ENCODE measurements at regions not wholly inside any gene's neighbourhood (a gene's known extent, or its start where the extent isn't known, plus 50 kb on each side); places are given as distances from the start of the nearest gene placed in this dataset.

- H3K79me2 ChIP-seq (ENCODE audit: control insufficient read depth, insufficient read depth, low read length, poor library complexity), result no peaks in the 10 kb centered on the region
- H3K9ac ChIP-seq (ENCODE audit: low read length), result no peak overlapping the region
- H2AFZ ChIP-seq (ENCODE audit: insufficient read depth, low read length, poor library complexity), result no peak overlapping the region
- H3K4me1 ChIP-seq (ENCODE audit: control insufficient read depth in 1 of 2, insufficient read depth in 2 of 2, low read length in 2 of 2), result no peaks in the 10 kb centered on the region
- no peak overlapping the region for H2AK5ac ChIP-seq (ENCODE audit: low read length)
- no peak overlapping the region for H4K91ac ChIP-seq (ENCODE audit: low read depth, low read length)
- H2BK12ac ChIP-seq (ENCODE audit: low read length), result no peak overlapping the region
- H4K12ac ChIP-seq (ENCODE audit: low read depth, low read length), result no peak overlapping the region
- H2BK5ac ChIP-seq (ENCODE audit: low read depth, low read length, poor library complexity), result no peak overlapping the region
- no peak overlapping the region for H3K14ac ChIP-seq (ENCODE audit: low read length)
- H3K27me3 ChIP-seq (ENCODE audit: insufficient read depth, low read length), result no peaks in the 10 kb centered on the region
- no peak overlapping the region for H4K8ac ChIP-seq (ENCODE audit: low read depth, low read length)
- no peak overlapping the region for H3K18ac ChIP-seq (ENCODE audit: low read length)
- H3K9me3 ChIP-seq (ENCODE audit: insufficient read depth, low read depth, low read length), result no peaks in the 10 kb centered on the region
- no peak for DNase-seq
- H3K23ac ChIP-seq (ENCODE audit: low read length), result no peak overlapping the region
- WGBS (ENCODE audit: extremely low coverage, insufficient coverage, insufficient read length), result no CpG with 5 or more reads among the region's 1 CpG
- no peak overlapping the region for H3K4me2 ChIP-seq (ENCODE audit: low read length)
- no peaks in the 10 kb centered on the region for H3K36me3 ChIP-seq (ENCODE audit: control insufficient read depth in 1 of 2, insufficient read depth in 2 of 2, low read length in 2 of 2)
- no peak overlapping the region for H3K4ac ChIP-seq (ENCODE audit: low read depth, low read length)
- no peak overlapping the region for H3K27ac ChIP-seq (ENCODE audit: low read depth, low read length)
- H3K79me1 ChIP-seq (ENCODE audit: low read length), result no peaks in the 10 kb centered on the region
- H3K4me3 ChIP-seq (ENCODE audit: low read depth, low read length), result no peak overlapping the region
- H2BK120ac ChIP-seq (ENCODE audit: insufficient read depth, low read length, poor library complexity), result no peak overlapping the region
Observed at GRCh38 chr12:118589162-118589561, 212.8 kb downstream of the SUDS3 start.

DNA sequence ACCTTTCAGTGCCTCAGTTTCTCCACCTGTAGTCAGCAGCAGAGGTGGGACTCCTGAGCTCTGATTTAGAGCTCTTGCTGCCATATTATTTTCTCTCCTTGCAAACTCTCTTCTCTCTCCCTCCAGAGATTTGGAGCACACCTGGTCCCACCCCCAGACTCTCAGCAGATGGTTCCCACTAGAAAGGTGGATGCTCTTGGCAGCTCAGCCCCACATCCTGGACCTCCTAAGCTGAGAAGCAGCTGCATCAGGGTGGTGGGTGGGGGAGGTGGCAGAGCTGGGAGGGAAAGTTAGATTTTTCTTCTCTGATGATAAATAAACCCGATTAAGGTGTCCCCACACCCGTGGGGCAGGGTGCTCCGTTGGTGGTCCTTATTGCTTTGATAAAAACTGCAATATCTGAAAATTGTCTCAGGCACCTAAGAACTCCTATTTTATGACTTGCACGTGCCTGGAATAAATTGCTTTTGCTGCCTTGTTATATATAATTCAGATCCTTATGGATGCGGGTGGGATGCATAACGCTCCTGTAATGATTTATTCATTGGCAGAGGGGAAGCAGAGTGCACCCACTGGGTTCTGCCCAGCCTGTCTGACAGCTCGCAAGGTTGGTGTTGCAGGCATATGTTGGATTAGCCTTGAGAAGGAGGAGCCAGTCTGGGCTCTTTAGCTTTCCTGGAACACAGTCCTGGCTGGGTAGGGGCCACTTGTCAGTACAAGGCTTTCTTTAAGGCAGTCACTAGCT, 214.2 kb downstream of the SUDS3 start:
- H2AFZ ChIP-seq (ENCODE audit: insufficient read depth, low read length, poor library complexity), result no peak overlapping the region
- no peak overlapping the region for H4K12ac ChIP-seq (ENCODE audit: low read depth, low read length)
- no peaks in the 10 kb centered on the region for H3K9me3 ChIP-seq (ENCODE audit: insufficient read depth, low read depth, low read length)
- H3K14ac ChIP-seq (ENCODE audit: low read length), result no peak overlapping the region
- H4K91ac ChIP-seq (ENCODE audit: low read depth, low read length), result no peak overlapping the region
- no peak overlapping the region for H3K27ac ChIP-seq (ENCODE audit: low read depth, low read length)
- H3K4me1 ChIP-seq (ENCODE audit: control insufficient read depth in 1 of 2, insufficient read depth in 2 of 2, low read length in 2 of 2), result no peaks in the 10 kb centered on the region
- no peak overlapping the region for H3K18ac ChIP-seq (ENCODE audit: low read length)
- H2BK12ac ChIP-seq (ENCODE audit: low read length), result no peak overlapping the region
- no peak for DNase-seq
- no peak overlapping the region for H2BK5ac ChIP-seq (ENCODE audit: low read depth, low read length, poor library complexity)
- no peaks in the 10 kb centered on the region for H3K27me3 ChIP-seq (ENCODE audit: insufficient read depth, low read length)
- H3K4me3 ChIP-seq (ENCODE audit: low read depth, low read length), result no peak overlapping the region
- H2BK120ac ChIP-seq (ENCODE audit: insufficient read depth, low read length, poor library complexity), result no peak overlapping the region
- no peak overlapping the region for H3K4ac ChIP-seq (ENCODE audit: low read depth, low read length)
- no CpG with 5 or more reads among the region's 7 CpGs for WGBS (ENCODE audit: extremely low coverage, insufficient coverage, insufficient read length)
- no peak overlapping the region for H3K23ac ChIP-seq (ENCODE audit: low read length)
- H2AK5ac ChIP-seq (ENCODE audit: low read length), result no peak overlapping the region
- no peak overlapping the region for H4K8ac ChIP-seq (ENCODE audit: low read depth, low read length)
- no peak overlapping the region for H3K9ac ChIP-seq (ENCODE audit: low read length)
- no peaks in the 10 kb centered on the region for H3K36me3 ChIP-seq (ENCODE audit: control insufficient read depth in 1 of 2, insufficient read depth in 2 of 2, low read length in 2 of 2)
- H3K79me1 ChIP-seq (ENCODE audit: low read length), result no peaks in the 10 kb centered on the region
- H3K79me2 ChIP-seq (ENCODE audit: control insufficient read depth, insufficient read depth, low read length, poor library complexity), result no peaks in the 10 kb centered on the region
- no peak overlapping the region for H3K4me2 ChIP-seq (ENCODE audit: low read length)

GRCh38 chr12:118603610-118604361, 227.4 kb downstream of the SUDS3 start:
- no CpG with 5 or more reads among the region's 3 CpGs for WGBS (ENCODE audit: extremely low coverage, insufficient coverage, insufficient read length)
- Histone ChIP-seq H3K4ac (ENCODE audit: low read depth, low read length) (no peak overlapping the region), H3K4me3 (ENCODE audit: low read depth, low read length) (no peak overlapping the region), H3K4me1 (ENCODE audit: control insufficient read depth in 1 of 2, insufficient read depth in 2 of 2, low read length in 2 of 2) (no peaks in the 10 kb centered on the region), H3K36me3 (ENCODE audit: control insufficient read depth in 1 of 2, insufficient read depth in 2 of 2, low read length in 2 of 2) (no peaks in the 10 kb centered on the region), H3K9ac (ENCODE audit: low read length) (no peak overlapping the region), H4K12ac (ENCODE audit: low read depth, low read length) (no peak overlapping the region), H3K9me3 (ENCODE audit: insufficient read depth, low read depth, low read length) (no peaks in the 10 kb centered on the region), H3K27me3 (ENCODE audit: insufficient read depth, low read length) (no peaks in the 10 kb centered on the region), H4K8ac (ENCODE audit: low read depth, low read length) (no peak overlapping the region), H3K79me2 (ENCODE audit: control insufficient read depth, insufficient read depth, low read length, poor library complexity) (no peaks in the 10 kb centered on the region), H3K14ac (ENCODE audit: low read length) (no peak overlapping the region), H3K18ac (ENCODE audit: low read length) (no peak overlapping the region), H3K79me1 (ENCODE audit: low read length) (no peaks in the 10 kb centered on the region), H3K27ac (ENCODE audit: low read depth, low read length) (no peak overlapping the region), H3K4me2 (ENCODE audit: low read length) (no peak overlapping the region), H3K23ac (ENCODE audit: low read length) (no peak overlapping the region), H2AK5ac (ENCODE audit: low read length) (no peak overlapping the region), H2BK12ac (ENCODE audit: low read length) (no peak overlapping the region), H4K91ac (ENCODE audit: low read depth, low read length) (no peak overlapping the region), H2BK120ac (ENCODE audit: insufficient read depth, low read length, poor library complexity) (no peak overlapping the region), H2AFZ (ENCODE audit: insufficient read depth, low read length, poor library complexity) (no peak overlapping the region), H2BK5ac (ENCODE audit: low read depth, low read length, poor library complexity) (no peak overlapping the region)
- DNase-seq, result no peak

DNA sequence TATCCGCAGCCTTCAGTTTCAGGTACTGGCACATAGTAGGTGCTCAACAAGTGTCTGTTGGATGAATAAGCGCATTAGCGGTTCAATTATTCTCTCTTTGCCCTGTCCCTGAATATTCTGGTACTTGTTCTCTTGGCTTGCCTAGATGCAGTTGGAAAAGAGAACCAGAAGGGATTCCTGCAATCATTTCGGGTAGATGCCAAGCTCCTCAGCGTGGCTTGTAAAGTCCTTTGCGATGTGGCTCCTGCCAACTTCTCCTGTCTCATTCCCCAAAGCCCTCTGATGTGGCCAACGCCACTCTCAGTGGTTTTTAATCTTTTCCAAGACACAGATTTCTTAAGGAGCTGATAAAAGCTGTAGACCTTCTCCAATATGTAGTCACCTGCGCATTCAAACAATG, 230.3 kb downstream of the SUDS3 start:
- Histone ChIP-seq H3K23ac (ENCODE audit: low read length) (no peak overlapping the region), H3K4ac (ENCODE audit: low read depth, low read length) (no peak overlapping the region), H4K12ac (ENCODE audit: low read depth, low read length) (no peak overlapping the region), H2BK120ac (ENCODE audit: insufficient read depth, low read length, poor library complexity) (no peak overlapping the region), H3K36me3 (ENCODE audit: control insufficient read depth in 1 of 2, insufficient read depth in 2 of 2, low read length in 2 of 2) (no peaks in the 10 kb centered on the region), H2AK5ac (ENCODE audit: low read length) (no peak overlapping the region), H3K4me1 (ENCODE audit: control insufficient read depth in 1 of 2, insufficient read depth in 2 of 2, low read length in 2 of 2) (no peaks in the 10 kb centered on the region), H2BK5ac (ENCODE audit: low read depth, low read length, poor library complexity) (no peak overlapping the region), H3K14ac (ENCODE audit: low read length) (no peak overlapping the region), H2AFZ (ENCODE audit: insufficient read depth, low read length, poor library complexity) (no peak overlapping the region), H2BK12ac (ENCODE audit: low read length) (no peak overlapping the region), H3K18ac (ENCODE audit: low read length) (no peak overlapping the region), H3K9ac (ENCODE audit: low read length) (no peak overlapping the region), H3K79me1 (ENCODE audit: low read length) (no peaks in the 10 kb centered on the region), H4K8ac (ENCODE audit: low read depth, low read length) (no peak overlapping the region), H4K91ac (ENCODE audit: low read depth, low read length) (no peak overlapping the region), H3K4me3 (ENCODE audit: low read depth, low read length) (no peak overlapping the region), H3K9me3 (ENCODE audit: insufficient read depth, low read depth, low read length) (no peaks in the 10 kb centered on the region), H3K79me2 (ENCODE audit: control insufficient read depth, insufficient read depth, low read length, poor library complexity) (no peaks in the 10 kb centered on the region), H3K27me3 (ENCODE audit: insufficient read depth, low read length) (no peaks in the 10 kb centered on the region), H3K4me2 (ENCODE audit: low read length) (no peak overlapping the region), H3K27ac (ENCODE audit: low read depth, low read length) (no peak overlapping the region)
- whole genome bisulfite sequencing (ENCODE audit: extremely low coverage, insufficient coverage, insufficient read length), result no CpG with 5 or more reads among the region's 8 CpGs
- DNase-seq, result no peak

Measured in trophoblast cell (in vitro differentiated cells and primary cell).